ENCODE measurements at regions not wholly inside any gene's neighbourhood (a gene's known extent, or its start where the extent isn't known, plus 50 kb on each side); places are given as distances from the start of the nearest gene placed in this dataset.

DNA sequence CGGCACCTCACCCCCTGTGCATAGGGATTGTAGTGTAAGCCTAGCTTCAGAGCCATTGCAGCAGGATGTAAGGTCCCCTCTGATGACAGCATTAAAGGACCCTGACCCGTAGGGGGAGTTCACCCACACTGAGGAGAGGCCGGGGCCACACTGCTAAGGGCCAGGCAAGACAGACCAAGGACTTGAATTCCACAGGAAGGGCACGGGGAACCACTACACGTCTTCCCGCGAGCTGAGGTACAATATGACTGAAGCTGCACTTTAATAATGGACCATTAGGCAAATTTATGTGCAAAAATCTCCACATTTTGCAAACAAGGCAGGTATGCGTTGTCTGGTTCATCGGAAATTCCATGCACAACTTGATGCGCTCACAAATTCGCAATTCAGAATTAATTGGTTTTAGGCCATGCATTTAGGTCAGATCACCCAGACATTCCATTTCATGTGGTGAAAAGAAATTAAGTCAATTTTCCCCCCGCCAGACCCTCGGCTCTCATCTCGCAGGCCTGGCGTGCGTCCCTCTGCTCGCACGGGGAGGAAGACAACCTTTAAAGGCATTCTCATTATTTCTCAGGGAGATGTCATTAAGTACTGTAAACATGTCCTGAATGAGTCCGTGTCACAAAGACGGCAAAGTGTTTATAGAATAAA lies 111.8 kb downstream of the FOXA2 start:
- H2BK12ac ChIP-seq (ENCODE audit: insufficient read length, low read depth, low read length), result no peak overlapping the region
- Mint-ChIP-seq H3K9me3 (peaks cover 0 to 2% of the 10 kb centered on the region in 2 experiments; a peak in 1 of 5 replicates), H3K4me1 (peaks cover 0 to 3% of the 10 kb centered on the region in 2 experiments; a peak in 1 of 4 replicates), H3K4me3 (no peak overlapping the region), H3K27me3 (ENCODE audit: low read depth) (peaks cover 52% of the 10 kb centered on the region), H3K36me3 (ENCODE audit: insufficient read depth in 1 of 3, low read depth in 3 of 3) (no peaks in the 10 kb centered on the region), H3K27ac (no peak overlapping the region)
- H3K79me1 ChIP-seq (ENCODE audit: insufficient read depth, low read depth, low read length, poor library complexity, severe bottlenecking), result no peaks in the 10 kb centered on the region
- no peak overlapping the region for H4K8ac ChIP-seq (replicated peaks; ENCODE audit: insufficient read length, low read depth, low read length)
- no peak overlapping the region for H2BK120ac ChIP-seq (ENCODE audit: low read depth, low read length, poor library complexity, severe bottlenecking)
- H2BK15ac ChIP-seq (ENCODE audit: low read depth, low read length), result no peak overlapping the region
- no peak overlapping the region for H3T11ph ChIP-seq (ENCODE audit: low read length)
- no peaks in the 10 kb centered on the region for H3K23me2 ChIP-seq (ENCODE audit: insufficient read length, low read depth, low read length, poor library complexity, severe bottlenecking)
- no peaks in the 10 kb centered on the region for H4K20me1 ChIP-seq (ENCODE audit: control insufficient read depth, insufficient read depth, insufficient read length)
- TF ChIP-seq, protein P1, sequence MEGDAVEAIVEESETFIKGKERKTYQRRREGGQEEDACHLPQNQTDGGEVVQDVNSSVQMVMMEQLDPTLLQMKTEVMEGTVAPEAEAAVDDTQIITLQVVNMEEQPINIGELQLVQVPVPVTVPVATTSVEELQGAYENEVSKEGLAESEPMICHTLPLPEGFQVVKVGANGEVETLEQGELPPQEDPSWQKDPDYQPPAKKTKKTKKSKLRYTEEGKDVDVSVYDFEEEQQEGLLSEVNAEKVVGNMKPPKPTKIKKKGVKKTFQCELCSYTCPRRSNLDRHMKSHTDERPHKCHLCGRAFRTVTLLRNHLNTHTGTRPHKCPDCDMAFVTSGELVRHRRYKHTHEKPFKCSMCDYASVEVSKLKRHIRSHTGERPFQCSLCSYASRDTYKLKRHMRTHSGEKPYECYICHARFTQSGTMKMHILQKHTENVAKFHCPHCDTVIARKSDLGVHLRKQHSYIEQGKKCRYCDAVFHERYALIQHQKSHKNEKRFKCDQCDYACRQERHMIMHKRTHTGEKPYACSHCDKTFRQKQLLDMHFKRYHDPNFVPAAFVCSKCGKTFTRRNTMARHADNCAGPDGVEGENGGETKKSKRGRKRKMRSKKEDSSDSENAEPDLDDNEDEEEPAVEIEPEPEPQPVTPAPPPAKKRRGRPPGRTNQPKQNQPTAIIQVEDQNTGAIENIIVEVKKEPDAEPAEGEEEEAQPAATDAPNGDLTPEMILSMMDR (conservative IDR thresholded peaks at IDR 0.05), result peak; percentile 46
- no peak overlapping the region for H3K23ac ChIP-seq (ENCODE audit: insufficient read length, low read depth, low read length)
- no peak overlapping the region for H3K4ac ChIP-seq (ENCODE audit: low read depth, low read length)
- H3K4me2 ChIP-seq (ENCODE audit: insufficient read depth, insufficient read length, low read length), result no peak overlapping the region
- no peak overlapping the region for H3K9ac ChIP-seq (ENCODE audit: extremely low read depth, insufficient read length, low read length)
- no peaks in the 10 kb centered on the region for H3K27me3 ChIP-seq (ENCODE audit: insufficient read depth, low read length)
- H4K5ac ChIP-seq (ENCODE audit: insufficient read length, low read depth, low read length), result no peak overlapping the region
- no CpG with 5 or more reads among the region's 20 CpGs for WGBS (ENCODE audit: extremely low coverage, insufficient read length, low lambda C conversion rate)
- H4K91ac ChIP-seq (ENCODE audit: insufficient read length, low read depth, low read length), result no peak overlapping the region
- no peak overlapping the region for H2BK5ac ChIP-seq (ENCODE audit: insufficient read length, low read length)
- no peaks in the 10 kb centered on the region for H3K4me1 ChIP-seq (ENCODE audit: insufficient read depth, low read length)
- H2AFZ ChIP-seq (ENCODE audit: low read length), result no peak overlapping the region
- H3K18ac ChIP-seq (ENCODE audit: insufficient read length, low read depth, low read length), result no peak overlapping the region
- no peak overlapping the region for H3K27ac ChIP-seq (ENCODE audit: insufficient read length, low read depth, low read length)
- H3K79me2 ChIP-seq (ENCODE audit: insufficient read depth, low read length), result no peaks in the 10 kb centered on the region
- no peak overlapping the region for H2BK20ac ChIP-seq (ENCODE audit: low read depth, low read length, poor library complexity, severe bottlenecking)
- H3K14ac ChIP-seq (ENCODE audit: insufficient read depth, low read length), result no peak overlapping the region
- H2AK5ac ChIP-seq (ENCODE audit: insufficient read length, low read length), result no peak overlapping the region
- H3K9me3 ChIP-seq (ENCODE audit: control insufficient read depth, low read depth, low read length), result no peaks in the 10 kb centered on the region
- peak; percentile 58 for DNase-seq
- H3K56ac ChIP-seq (ENCODE audit: insufficient read length, low read depth, low read length), result no peak overlapping the region

Measured in H9 (cell line).